ENCODE measurements at regions not wholly inside any gene's neighbourhood (a gene's known extent, or its start where the extent isn't known, plus 50 kb on each side); places are given as distances from the start of the nearest gene placed in this dataset.

- intact Hi-C loops (cut with micrococcal nuclease): no loop called here
- Histone ChIP-seq H3K9me3 (ENCODE audit: control insufficient read depth in 1 of 2, insufficient read depth in 1 of 2, low read depth in 1 of 2, low read length in 2 of 2) (no peaks in the 10 kb centered on the region), H3K4me1 (ENCODE audit: control insufficient read depth in 1 of 2, insufficient read depth in 2 of 2, low read length in 2 of 2) (peaks cover 0 to 5% of the 10 kb centered on the region in 2 experiments; a peak in 1 of 4 replicates), H3K4me2 (ENCODE audit: low read length) (no peak overlapping the region), H3K9me2 (ENCODE audit: insufficient read depth) (no peaks in the 10 kb centered on the region), H3K79me2 (ENCODE audit: insufficient read depth, low read length) (no peaks in the 10 kb centered on the region), H3K36me3 (ENCODE audit: control insufficient read depth in 1 of 2, insufficient read depth in 2 of 2, low read length in 2 of 2) (no peaks in the 10 kb centered on the region), H4K20me1 (ENCODE audit: insufficient read depth) (no peaks in the 10 kb centered on the region), H3K27me3 (ENCODE audit: insufficient read depth, low read length) (no peaks in the 10 kb centered on the region), H2AFZ (ENCODE audit: low read depth, low read length, poor library complexity, severe bottlenecking) (no peak overlapping the region), H3K27ac (ENCODE audit: low read depth, low read length) (no peak overlapping the region), H3K4me3 (replicated peaks in 1 of 2; ENCODE audit: low read depth in 1 of 2, low read length in 2 of 2) (no peak overlapping the region), H3K9ac (ENCODE audit: low read length) (no peak overlapping the region)
- DNase-seq (ENCODE audit: low read depth, low spot score) (no peak), ATAC-seq (no peak)
- TF ChIP-seq EZH2phosphoT487 (IDR thresholded peaks at IDR 0.05; ENCODE audit: borderline replicate concordance): no peak
- TF ChIP-seq JUND (IDR thresholded peaks at IDR 0.05): no peak
- no peak for TF ChIP-seq ELF1 (IDR thresholded peaks at IDR 0.05; ENCODE audit: borderline replicate concordance, low read depth)
- no peak for TF ChIP-seq YY1 (IDR thresholded peaks at IDR 0.05; ENCODE audit: extremely low read depth, insufficient replicate concordance, low read depth, low read length)
- no peak for TF ChIP-seq POLR2A (IDR thresholded peaks at IDR 0.05; ENCODE audit: borderline replicate concordance, extremely low read depth, insufficient read depth, insufficient read length)
- no peak for TF ChIP-seq REST (IDR thresholded peaks at IDR 0.05; ENCODE audit: low read depth)
- no peak for TF ChIP-seq CBX3 (IDR thresholded peaks at IDR 0.05; ENCODE audit: low read depth)
- no peak for TF ChIP-seq SRF (IDR thresholded peaks at IDR 0.05; ENCODE audit: low read depth)
- TF ChIP-seq ZFX (IDR thresholded peaks at IDR 0.05): no peak
- TF ChIP-seq CEBPB (IDR thresholded peaks at IDR 0.05; ENCODE audit: low read depth): no peak
- no peak for TF ChIP-seq TCF7L2 (IDR thresholded peaks at IDR 0.05; ENCODE audit: borderline replicate concordance, extremely low read depth, insufficient read depth, insufficient read length)
- TF ChIP-seq ZNF274 (IDR thresholded peaks at IDR 0.05; ENCODE audit: low read depth, low read length): no peak
- no peak for TF ChIP-seq ATF3 (IDR thresholded peaks at IDR 0.05)
- no peak for TF ChIP-seq EZH2 (IDR thresholded peaks at IDR 0.05)
- TF ChIP-seq MAX (IDR thresholded peaks at IDR 0.05): no peak
- no TSS peak for BruUV-seq (replicated peaks)
- POLR2A ChIA-PET: no interaction called here
- RAD21 ChIA-PET (ENCODE audit: low non-redundant PET in 1 of 2, low total read pairs in 2 of 2, uncharacterized antibody in 2 of 2, unreplicated experiment in 2 of 2): no interaction called here
- CTCF ChIA-PET: no interaction called here
These were observed 84.8 kb downstream of the GTPBP8 start for GRCh38 chr3:113075588-113075987.
